HG03175 (cell line): ENCODE measurements at regions not wholly inside any gene's neighbourhood (a gene's known extent, or its start where the extent isn't known, plus 50 kb on each side); places are given as distances from the start of the nearest gene placed in this dataset.

Experiments
- ATAC-seq: cut with Tn5 transposase; IDR thresholded peaks from one replicate; pipeline ENCODE4 v1.9.1; 2021; ENCODE audit warnings: mild to moderate bottlenecking, moderate library complexity; ENCODE audit not compliant: unreplicated experiment

DNA sequence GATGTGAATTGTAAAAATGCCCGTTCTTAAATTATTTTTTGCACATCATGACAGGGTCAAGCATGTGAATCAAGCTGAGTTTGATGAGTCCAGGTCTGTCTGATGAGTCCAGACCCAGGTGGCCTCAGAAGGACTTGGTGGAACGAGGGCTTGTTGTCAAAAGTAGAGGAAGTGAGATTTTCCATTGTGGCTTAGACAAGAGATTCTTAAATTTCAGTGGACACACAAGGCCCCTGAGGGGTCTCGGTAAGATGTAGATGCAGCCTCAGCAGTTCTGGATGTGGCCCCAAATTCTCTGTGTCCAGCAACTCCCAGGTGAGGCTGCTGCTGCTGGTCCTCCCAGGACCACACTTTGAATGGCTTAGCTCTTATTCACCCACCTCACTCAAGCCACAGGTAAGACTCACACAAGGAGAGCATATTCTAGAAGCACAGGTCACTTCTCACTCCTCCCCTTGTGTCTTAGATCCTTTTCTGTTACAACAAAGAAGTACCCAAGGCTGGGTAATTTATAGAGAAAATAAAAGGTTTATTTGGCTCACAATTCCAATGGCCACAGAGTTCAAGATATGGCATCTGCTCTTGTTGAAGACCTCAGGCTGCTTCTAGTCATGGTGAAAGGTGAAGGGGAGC lies 98.8 kb downstream of the GGTLC2 start:
- no peak for ATAC-seq

DNA sequence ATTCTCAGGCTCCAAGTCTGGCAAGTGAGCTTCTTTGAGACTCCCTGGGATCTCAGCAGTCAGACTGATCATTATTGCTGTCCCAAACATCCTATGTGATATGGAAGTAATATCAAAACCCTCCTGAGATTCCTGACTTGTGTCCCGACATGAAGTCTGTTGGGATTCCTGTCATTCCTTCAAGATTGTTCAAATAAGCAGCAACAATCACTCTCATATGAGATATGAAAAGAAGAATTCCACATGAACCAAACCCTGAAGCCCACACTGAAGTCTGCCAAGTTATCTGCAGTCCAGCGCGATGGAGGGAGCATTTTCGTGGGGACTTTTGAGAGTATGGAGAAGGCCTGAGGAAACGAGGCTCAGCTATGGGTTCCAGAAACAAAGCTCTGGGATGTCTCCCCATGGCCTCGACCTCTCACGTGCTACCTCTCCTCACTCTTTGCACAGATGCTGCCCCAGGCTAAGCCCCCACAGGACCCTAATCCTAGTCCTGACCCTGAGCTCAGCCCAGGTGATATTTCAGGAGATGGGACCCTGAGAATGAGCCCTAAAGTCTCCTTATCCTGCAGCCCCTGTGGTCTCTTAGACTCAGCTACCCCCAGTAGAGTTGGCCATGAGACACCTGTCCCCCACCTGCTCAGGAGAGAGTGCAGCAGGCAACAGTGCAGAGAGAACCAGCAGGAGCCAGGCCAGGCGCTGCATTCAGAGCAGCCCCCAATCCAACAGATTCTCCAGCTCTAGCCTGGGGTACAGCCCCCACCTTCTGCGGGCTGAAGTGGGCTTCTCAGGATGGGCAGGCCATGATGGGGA lies 100.2 kb downstream of the GGTLC2 start:
- ATAC-seq, result no peak

- ATAC-seq, result peak; percentile 51
Measured at GRCh38 chr22:22745225-22746060, 101.0 kb downstream of the GGTLC2 start.

DNA sequence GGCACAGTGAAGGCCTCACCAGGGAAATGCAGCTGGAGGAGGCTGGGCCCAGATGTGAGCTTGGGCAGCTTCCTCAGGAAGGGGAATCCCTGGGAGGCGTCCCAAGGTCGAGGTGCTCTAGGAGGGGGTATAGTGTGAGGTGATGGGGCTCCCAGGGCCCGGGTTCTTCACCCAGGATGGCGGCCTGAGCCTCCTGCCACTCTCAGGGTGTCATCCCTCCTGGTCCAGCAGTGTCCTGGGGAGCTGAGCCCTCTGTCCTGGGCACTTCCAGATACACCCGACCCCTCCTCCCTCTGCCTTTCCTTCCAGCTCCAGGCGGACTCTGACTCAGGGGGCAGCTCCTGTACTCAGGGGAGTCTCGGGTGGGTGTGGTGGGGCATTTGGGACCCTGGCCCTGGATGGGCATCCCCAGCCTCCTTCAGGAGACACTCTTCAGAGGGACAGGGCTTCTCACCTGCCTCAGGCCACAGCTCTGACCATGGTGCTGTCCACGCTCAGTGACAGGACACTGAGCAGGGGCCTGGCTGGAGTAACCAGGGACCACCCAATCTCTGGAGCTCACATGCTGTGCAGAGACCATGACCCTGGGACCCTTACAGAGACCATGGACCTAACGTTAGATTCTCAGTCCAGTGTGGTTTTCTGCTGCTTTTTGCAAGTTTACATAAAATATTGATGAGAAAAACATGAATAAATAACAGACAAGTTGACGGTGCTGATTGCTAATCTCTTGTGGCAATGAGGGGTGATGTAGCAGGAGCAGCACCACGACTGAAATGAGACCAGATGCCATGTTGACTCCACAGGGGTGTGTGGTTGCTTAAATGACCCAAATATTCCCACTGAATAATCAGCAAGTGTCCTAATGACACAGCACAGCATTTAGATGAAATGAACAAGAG lies 101.9 kb downstream of the GGTLC2 start:
- ATAC-seq, result no peak

DNA sequence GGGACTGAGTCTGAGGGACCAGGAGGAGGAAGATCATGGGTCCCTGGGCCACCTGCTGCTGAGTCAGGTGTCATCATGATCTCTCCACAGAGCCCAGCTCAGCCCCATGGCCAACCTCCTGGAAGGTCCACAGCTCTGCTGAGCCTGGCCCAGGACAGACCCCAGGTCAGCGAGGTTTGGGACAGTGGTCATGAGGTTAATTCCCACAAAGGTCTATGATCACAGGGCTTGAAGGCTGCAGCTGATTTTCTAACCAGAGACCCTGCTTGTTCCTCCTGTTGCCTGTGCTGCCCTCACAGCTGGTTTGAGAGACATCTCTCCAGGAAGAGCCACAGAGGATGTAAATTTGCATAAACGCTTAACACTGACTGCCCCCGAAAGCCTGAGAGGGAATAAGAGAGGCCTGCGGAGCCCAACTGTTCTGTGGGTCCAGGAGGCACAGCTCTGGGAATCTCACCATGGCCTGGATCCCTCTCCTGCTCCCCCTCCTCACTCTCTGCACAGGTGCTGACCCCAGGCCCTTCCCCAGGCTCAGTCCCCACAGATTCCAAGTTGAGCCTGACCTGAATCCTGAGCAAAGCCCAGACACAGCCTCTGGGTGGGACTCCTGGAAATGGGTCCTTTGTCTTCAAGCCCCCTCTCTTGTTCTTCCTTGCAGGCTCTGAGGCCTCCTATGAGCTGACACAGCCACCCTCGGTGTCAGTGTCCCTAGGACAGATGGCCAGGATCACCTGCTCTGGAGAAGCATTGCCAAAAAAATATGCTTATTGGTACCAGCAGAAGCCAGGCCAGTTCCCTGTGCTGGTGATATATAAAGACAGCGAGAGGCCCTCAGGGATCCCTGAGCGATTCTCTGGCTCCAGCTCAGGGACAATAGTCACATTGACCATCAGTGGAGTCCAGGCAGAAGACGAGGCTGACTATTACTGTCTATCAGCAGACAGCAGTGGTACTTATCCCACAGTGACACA lies 102.8 kb downstream of the GGTLC2 start:
- ATAC-seq, result peak; percentile 64

- ATAC-seq, result no peak
Measured at GRCh38 chr22:22748297-22748743, 103.9 kb downstream of the GGTLC2 start.

DNA sequence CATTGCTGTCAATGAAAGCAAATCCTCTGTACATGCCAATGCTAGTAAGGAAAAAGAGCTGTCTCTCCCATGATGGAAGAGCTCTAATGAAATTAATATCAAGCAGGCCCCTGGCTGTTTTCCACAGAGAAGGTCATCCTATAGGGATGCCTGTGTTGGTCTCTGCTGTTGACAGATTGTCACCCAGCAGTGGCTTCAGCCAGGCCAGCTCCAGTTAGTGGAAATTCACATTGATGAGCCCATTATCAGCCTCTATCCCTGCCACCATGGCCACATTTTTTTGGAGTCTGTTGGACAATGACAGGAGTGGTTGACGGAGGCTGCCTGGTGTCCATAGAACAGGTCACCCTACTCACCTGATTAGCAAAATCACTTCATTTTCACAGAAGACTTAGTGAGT lies 104.3 kb downstream of the GGTLC2 start:
- ATAC-seq, result no peak

- ATAC-seq, result no peak
Measured at GRCh38 chr22:22749167-22749758, 104.8 kb downstream of the GGTLC2 start.

DNA sequence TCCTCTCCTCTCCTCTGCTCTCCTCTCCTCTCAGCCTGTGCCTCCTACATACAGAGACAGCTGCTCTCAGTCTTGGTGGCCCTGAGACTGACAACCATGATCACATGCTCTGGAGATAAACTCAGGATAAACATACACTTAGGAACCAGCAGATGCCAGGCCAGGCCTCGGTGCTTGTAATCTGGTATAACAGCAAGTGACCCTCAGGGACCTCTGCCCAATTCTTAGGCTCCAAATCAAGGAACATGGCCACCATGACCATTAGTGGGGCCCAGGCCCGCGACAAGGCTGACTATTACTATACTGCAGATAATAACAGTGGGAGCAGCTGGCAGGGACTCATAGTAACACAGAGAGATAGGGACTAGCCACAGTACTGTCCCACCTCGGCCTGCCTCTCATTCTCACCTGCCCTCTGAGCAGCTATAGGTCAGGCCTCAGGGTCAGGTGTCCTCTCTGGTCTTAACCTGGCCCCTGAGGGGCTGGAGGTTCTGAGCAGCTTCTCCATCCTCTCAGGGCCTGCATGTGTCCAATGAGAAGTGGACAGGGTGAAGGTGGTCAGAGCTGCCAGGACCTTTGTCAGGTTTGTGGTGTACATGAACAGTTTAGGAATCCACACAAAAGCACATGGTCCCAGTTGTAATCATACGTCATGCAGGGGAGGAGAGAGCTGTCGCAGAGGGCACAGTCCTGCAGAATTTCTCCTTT lies 106.1 kb downstream of the GGTLC2 start:
- ATAC-seq, result no peak

DNA sequence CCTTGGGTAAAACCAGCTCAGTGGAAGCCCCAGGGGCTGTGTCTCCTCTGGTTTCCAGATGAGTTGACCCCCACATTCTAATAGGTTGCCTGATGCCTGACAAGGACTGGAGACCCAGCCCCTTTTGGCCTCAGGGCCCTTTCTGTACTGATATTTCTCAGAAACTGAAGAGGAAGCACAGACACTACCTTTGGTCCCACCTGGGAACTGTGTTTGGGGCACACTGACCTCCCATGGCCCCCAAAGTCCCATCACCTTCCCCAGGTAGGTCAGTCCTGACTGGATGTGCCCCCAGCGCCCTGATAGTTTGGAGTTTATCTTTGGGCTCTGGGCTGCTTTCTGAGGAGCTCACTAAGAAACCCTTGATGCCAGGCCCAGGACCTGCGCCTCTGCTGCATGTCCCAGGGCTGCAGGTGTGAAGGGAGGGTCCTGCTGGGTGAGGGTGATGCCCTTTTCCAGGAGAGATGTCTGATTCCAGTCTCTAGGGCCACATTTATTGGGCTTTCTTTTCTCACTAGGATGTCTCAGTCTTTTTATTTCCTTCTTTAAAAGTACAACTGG lies 106.7 kb downstream of the GGTLC2 start:
- no peak for ATAC-seq

GRCh38 chr22:22752199-22752555 lies 107.8 kb downstream of the GGTLC2 start:
- no peak for ATAC-seq

- ATAC-seq, result no peak
Measured at GRCh38 chr22:22752556-22753477, 108.4 kb downstream of the GGTLC2 start.

DNA sequence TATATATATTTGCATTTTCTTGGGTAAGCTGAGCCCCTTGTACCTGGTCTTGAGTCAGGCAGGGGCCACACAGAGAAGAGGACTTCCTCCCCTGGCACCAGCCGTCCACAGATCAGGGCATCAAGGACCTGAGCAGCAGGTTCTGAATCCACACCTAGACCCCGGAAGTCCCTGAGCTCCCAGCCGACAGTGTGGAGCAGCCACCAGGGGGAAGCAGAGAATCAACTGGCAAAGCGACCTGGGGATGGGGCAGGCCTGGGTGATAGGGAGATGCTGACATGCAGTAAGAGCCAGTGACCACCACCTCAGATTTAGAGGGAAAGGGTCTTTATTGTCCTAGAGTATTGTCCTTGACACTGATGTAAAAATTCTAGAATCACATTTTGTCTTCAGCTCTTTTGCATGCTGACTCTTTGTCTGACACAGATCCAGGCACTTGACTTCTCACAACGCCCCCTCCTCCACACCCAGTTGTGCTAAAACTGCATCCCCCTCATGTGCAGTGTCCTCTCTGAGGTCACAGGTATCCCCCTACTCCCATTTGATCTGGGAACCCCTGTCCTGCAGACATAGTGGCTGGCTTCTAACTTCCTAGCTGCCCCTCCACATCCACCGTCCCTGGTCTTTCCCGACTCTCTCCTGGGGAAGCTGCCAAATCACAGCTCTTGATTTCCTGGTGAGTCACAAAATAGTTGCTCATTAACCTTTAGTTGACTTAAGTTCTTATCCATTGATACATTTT lies 109.3 kb downstream of the GGTLC2 start:
- no peak for ATAC-seq

DNA sequence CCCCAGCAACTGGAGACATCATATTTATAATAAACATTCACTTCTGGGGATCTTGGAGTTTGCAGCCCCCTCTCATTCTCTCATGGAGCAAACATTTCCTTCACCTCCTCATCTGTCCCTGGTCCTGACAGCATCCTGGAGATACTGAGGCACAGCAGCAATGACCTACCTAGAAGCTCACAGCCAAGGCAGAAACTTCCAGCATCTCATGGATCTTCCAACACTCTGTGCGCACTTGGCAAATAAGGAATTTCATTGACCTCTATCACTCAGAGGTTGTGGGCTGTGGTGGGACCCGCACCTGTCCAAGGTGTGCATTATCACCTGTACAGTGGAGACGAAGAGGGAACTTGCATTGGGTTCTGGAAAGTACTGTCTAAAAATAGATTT lies 109.8 kb downstream of the GGTLC2 start:
- ATAC-seq, result no peak

DNA sequence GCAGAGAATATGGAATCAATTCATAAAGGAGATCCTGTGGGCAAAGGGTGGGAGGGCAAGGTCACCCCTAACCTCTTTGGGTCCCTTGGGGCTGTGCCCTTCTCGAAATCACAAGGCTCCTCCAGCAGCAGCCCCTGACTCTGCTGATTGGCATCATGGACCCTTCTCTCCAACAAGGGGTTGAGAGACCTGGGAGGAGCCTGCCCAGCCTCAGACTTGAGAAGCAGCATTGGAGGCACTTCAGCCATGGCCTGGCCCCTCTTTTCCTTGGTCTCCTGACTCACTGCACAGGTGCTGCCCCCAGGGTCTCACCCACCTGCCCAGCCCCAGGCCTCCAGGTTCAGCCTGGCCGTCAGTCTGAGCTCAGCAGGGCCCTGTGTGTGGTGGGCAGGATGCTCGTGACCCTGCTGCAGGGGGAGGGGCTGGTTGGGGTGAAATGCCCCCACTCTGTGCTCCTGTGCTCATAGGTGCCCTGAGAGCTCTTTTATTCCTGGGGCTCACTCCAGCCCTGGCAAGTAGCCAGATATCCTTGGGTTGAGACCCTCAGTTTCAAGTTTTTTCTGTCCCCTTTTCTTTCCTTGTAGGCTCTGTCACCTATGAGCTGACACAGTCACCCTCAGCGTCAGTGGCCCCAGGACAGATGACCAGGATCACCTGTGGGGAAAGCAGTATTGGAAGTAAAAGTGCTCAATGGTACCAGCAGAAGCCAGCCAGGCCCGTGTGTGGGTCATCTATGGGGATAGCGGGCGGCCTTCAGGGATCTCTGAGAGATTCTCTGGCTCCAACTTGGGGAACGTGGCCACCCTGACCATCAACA lies 110.8 kb downstream of the GGTLC2 start:
- no peak for ATAC-seq

DNA sequence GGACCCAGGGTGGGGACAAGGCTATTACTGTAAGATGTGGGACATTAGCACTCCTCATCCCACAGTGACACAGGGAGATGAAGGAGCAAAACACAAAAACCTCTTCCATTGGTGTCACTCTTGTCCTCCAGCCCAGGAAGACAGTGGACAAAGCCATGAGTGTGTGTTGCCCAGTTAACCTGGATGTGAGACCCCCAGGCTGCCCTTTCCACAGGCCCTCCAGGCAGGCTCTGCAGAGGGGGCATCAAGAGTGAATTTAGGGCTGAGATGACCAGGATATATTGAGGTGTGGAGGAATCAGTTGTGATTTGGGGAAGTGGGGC lies 111.3 kb downstream of the GGTLC2 start:
- ATAC-seq, result no peak
